ENCODE measurements at regions not wholly inside any gene's neighbourhood (a gene's known extent, or its start where the extent isn't known, plus 50 kb on each side); places are given as distances from the start of the nearest gene placed in this dataset.

- no peaks in the 10 kb centered on the region for H3K4me1 Mint-ChIP-seq
- H3K27me3 Mint-ChIP-seq, result no peaks in the 10 kb centered on the region
- no peak for ATAC-seq
Observed at GRCh38 chr12:30067146-30067545, 283.4 kb upstream of the TMTC1 start.

GRCh38 chr12:30064906-30065305 lies 281.2 kb upstream of the TMTC1 start:
- H3K27ac Mint-ChIP-seq, result no peak overlapping the region
- H3K4me3 Mint-ChIP-seq, result no peak overlapping the region
- H3K36me3 Mint-ChIP-seq, result no peaks in the 10 kb centered on the region
- no peaks in the 10 kb centered on the region for H3K27me3 Mint-ChIP-seq
- H3K4me1 Mint-ChIP-seq, result no peaks in the 10 kb centered on the region
- peaks cover 4% of the 10 kb centered on the region for H3K9me3 Mint-ChIP-seq
- no peak for ATAC-seq

More at GRCh38 chr12:30067146-30067545, 283.4 kb upstream of the TMTC1 start:
- Mint-ChIP-seq H3K36me3 (no peaks in the 10 kb centered on the region), H3K9me3 (peaks cover 4% of the 10 kb centered on the region), H3K4me3 (no peak overlapping the region), H3K27ac (no peak overlapping the region)

- no peak overlapping the region for H3K27ac Mint-ChIP-seq
- no peak overlapping the region for H3K4me3 Mint-ChIP-seq
- ATAC-seq, result no peak
- H3K4me1 Mint-ChIP-seq, result no peaks in the 10 kb centered on the region
- H3K9me3 Mint-ChIP-seq, result peaks cover 4% of the 10 kb centered on the region
- H3K36me3 Mint-ChIP-seq, result no peaks in the 10 kb centered on the region
- no peaks in the 10 kb centered on the region for H3K27me3 Mint-ChIP-seq
Observed at GRCh38 chr12:30063435-30063945, 279.7 kb upstream of the TMTC1 start.

- no peaks in the 10 kb centered on the region for H3K36me3 Mint-ChIP-seq
- peaks cover 5% of the 10 kb centered on the region for H3K9me3 Mint-ChIP-seq
- no peak for ATAC-seq
- no peak overlapping the region for H3K27ac Mint-ChIP-seq
- no peaks in the 10 kb centered on the region for H3K4me1 Mint-ChIP-seq
- H3K4me3 Mint-ChIP-seq, result no peak overlapping the region
- H3K27me3 Mint-ChIP-seq, result no peaks in the 10 kb centered on the region
Observed at GRCh38 chr12:30048371-30048770, 264.6 kb upstream of the TMTC1 start.

- Mint-ChIP-seq H3K36me3 (no peaks in the 10 kb centered on the region), H3K27me3 (no peaks in the 10 kb centered on the region), H3K4me3 (no peak overlapping the region), H3K27ac (no peak overlapping the region), H3K9me3 (peaks cover 5% of the 10 kb centered on the region), H3K4me1 (no peaks in the 10 kb centered on the region)
- ATAC-seq, result no peak
Observed at GRCh38 chr12:30047516-30048254, 263.9 kb upstream of the TMTC1 start.

- Mint-ChIP-seq H3K27ac (no peak overlapping the region), H3K36me3 (no peaks in the 10 kb centered on the region), H3K4me3 (no peak overlapping the region), H3K9me3 (peaks cover 8% of the 10 kb centered on the region), H3K27me3 (no peaks in the 10 kb centered on the region), H3K4me1 (no peaks in the 10 kb centered on the region)
- no peak for ATAC-seq
Observed at GRCh38 chr12:30046376-30046775, 262.6 kb upstream of the TMTC1 start.

- H3K27me3 Mint-ChIP-seq, result no peaks in the 10 kb centered on the region
- ATAC-seq, result no peak
- no peaks in the 10 kb centered on the region for H3K36me3 Mint-ChIP-seq
- no peak overlapping the region for H3K27ac Mint-ChIP-seq
- no peaks in the 10 kb centered on the region for H3K4me1 Mint-ChIP-seq
- H3K9me3 Mint-ChIP-seq, result peaks cover 10% of the 10 kb centered on the region
- H3K4me3 Mint-ChIP-seq, result no peak overlapping the region
Observed at GRCh38 chr12:30045171-30045570, 261.4 kb upstream of the TMTC1 start.

GRCh38 chr12:30044206-30044605 lies 260.5 kb upstream of the TMTC1 start:
- ATAC-seq, result no peak
- no peak overlapping the region for H3K4me3 Mint-ChIP-seq
- H3K9me3 Mint-ChIP-seq, result peaks cover 15% of the 10 kb centered on the region
- no peaks in the 10 kb centered on the region for H3K36me3 Mint-ChIP-seq
- no peaks in the 10 kb centered on the region for H3K27me3 Mint-ChIP-seq
- no peak overlapping the region for H3K27ac Mint-ChIP-seq
- H3K4me1 Mint-ChIP-seq, result no peaks in the 10 kb centered on the region

GRCh38 chr12:30043151-30043847 lies 259.6 kb upstream of the TMTC1 start:
- no peak for ATAC-seq
- no peaks in the 10 kb centered on the region for H3K4me1 Mint-ChIP-seq
- no peaks in the 10 kb centered on the region for H3K36me3 Mint-ChIP-seq
- no peaks in the 10 kb centered on the region for H3K27me3 Mint-ChIP-seq
- H3K27ac Mint-ChIP-seq, result no peak overlapping the region
- H3K4me3 Mint-ChIP-seq, result no peak overlapping the region
- H3K9me3 Mint-ChIP-seq, result peaks cover 15% of the 10 kb centered on the region

- Mint-ChIP-seq H3K4me3 (no peak overlapping the region), H3K4me1 (no peaks in the 10 kb centered on the region), H3K9me3 (peaks cover 15% of the 10 kb centered on the region), H3K27ac (no peak overlapping the region), H3K36me3 (no peaks in the 10 kb centered on the region), H3K27me3 (no peaks in the 10 kb centered on the region)
- ATAC-seq, result no peak
Observed at GRCh38 chr12:30041096-30041495, 257.4 kb upstream of the TMTC1 start.

- Mint-ChIP-seq H3K9me3 (peaks cover 9% of the 10 kb centered on the region), H3K4me1 (no peaks in the 10 kb centered on the region), H3K4me3 (no peak overlapping the region), H3K27me3 (no peaks in the 10 kb centered on the region), H3K36me3 (no peaks in the 10 kb centered on the region), H3K27ac (no peak overlapping the region)
- ATAC-seq, result no peak
Observed at GRCh38 chr12:30030693-30031374, 247.1 kb upstream of the TMTC1 start.

GRCh38 chr12:30026621-30027234 lies 243.0 kb upstream of the TMTC1 start:
- Mint-ChIP-seq H3K27ac (no peak overlapping the region), H3K27me3 (no peaks in the 10 kb centered on the region)

GRCh38 chr12:30025317-30025716 lies 241.6 kb upstream of the TMTC1 start:
- no peak overlapping the region for H3K4me3 Mint-ChIP-seq
- no peaks in the 10 kb centered on the region for H3K36me3 Mint-ChIP-seq
- no peaks in the 10 kb centered on the region for H3K27me3 Mint-ChIP-seq

More at GRCh38 chr12:30026621-30027234, 243.0 kb upstream of the TMTC1 start:
- no peak for ATAC-seq
- Mint-ChIP-seq H3K4me3 (no peak overlapping the region), H3K36me3 (no peaks in the 10 kb centered on the region), H3K9me3 (peaks cover 10% of the 10 kb centered on the region), H3K4me1 (no peaks in the 10 kb centered on the region)

GRCh38 chr12:30023186-30023585 lies 239.4 kb upstream of the TMTC1 start:
- Mint-ChIP-seq H3K4me1 (no peaks in the 10 kb centered on the region), H3K27ac (no peak overlapping the region), H3K4me3 (no peak overlapping the region), H3K9me3 (peaks cover 12% of the 10 kb centered on the region), H3K27me3 (no peaks in the 10 kb centered on the region), H3K36me3 (no peaks in the 10 kb centered on the region)
- no peak for ATAC-seq

More at GRCh38 chr12:30025317-30025716, 241.6 kb upstream of the TMTC1 start:
- ATAC-seq, result no peak
- H3K9me3 Mint-ChIP-seq, result peaks cover 12% of the 10 kb centered on the region
- H3K27ac Mint-ChIP-seq, result no peak overlapping the region
- no peaks in the 10 kb centered on the region for H3K4me1 Mint-ChIP-seq

All from stimulated activated memory B cell treated with anti-CD40 and anti-IgM and Interleukin-4, amounts not matched to agents 10 μg/mL and 1 μg/mL and 100 μg/mL, for 72 hours (primary cell).